ENCODE measurements at regions not wholly inside any gene's neighbourhood (a gene's known extent, or its start where the extent isn't known, plus 50 kb on each side); places are given as distances from the start of the nearest gene placed in this dataset.

- no peak for ATAC-seq
These were observed 179.1 kb upstream of the MIR17HG start for GRCh38 chr13:91168386-91168711.

GRCh38 chr13:91169321-91170050 lies 178.0 kb upstream of the MIR17HG start:
- Histone ChIP-seq H3K36me3 (no peaks in the 10 kb centered on the region), H3K4me3 (no peak overlapping the region), H3K4me1 (no peaks in the 10 kb centered on the region), H3K27me3 (peaks cover 0 to 6% (median 0%) of the 10 kb centered on the region in 4 donors), H3K9me3 (no peaks in the 10 kb centered on the region), H3K27ac (no peak overlapping the region)
- intact Hi-C loops (cut with DNase I) = no loop called here
- FAIRE-seq (no peak), ATAC-seq (no peak), DNase-seq (no peak)
- TF ChIP-seq CTCF (IDR thresholded peaks at IDR 0.05) = no peak
- WGBS, 2 donors = 44 to 54% methylated on average over 5 of the region's 5 CpGs

More at GRCh38 chr13:91168386-91168711, 179.1 kb upstream of the MIR17HG start:
- H3K4me3 ChIP-seq = no peak overlapping the region
- intact Hi-C loops (cut with DNase I) = no loop called here
- H3K27me3 ChIP-seq = peaks cover 0 to 7% (median 0%) of the 10 kb centered on the region in 4 donors
- FAIRE-seq = no peak
- 40 to 53% methylated on average over 4 of the region's 4 CpGs for WGBS, 2 donors
- DNase-seq = no peak
- no peak for TF ChIP-seq CTCF (IDR thresholded peaks at IDR 0.05)
- H3K27ac ChIP-seq = no peak overlapping the region
- no peaks in the 10 kb centered on the region for H3K36me3 ChIP-seq
- no peaks in the 10 kb centered on the region for H3K4me1 ChIP-seq
- H3K9me3 ChIP-seq = no peaks in the 10 kb centered on the region

GRCh38 chr13:91172160-91172559 lies 175.3 kb upstream of the MIR17HG start:
- WGBS, 2 donors = 58 to 68% methylated on average over 4 of the region's 4 CpGs
- Histone ChIP-seq H3K4me1 (no peaks in the 10 kb centered on the region), H3K4me3 (no peak overlapping the region), H3K27me3 (no peaks in the 10 kb centered on the region), H3K9me3 (no peaks in the 10 kb centered on the region), H3K27ac (no peak overlapping the region), H3K36me3 (no peaks in the 10 kb centered on the region)
- FAIRE-seq (no peak), ATAC-seq (no peak), DNase-seq (no peak)
- intact Hi-C loops (cut with DNase I) = no loop called here
- TF ChIP-seq CTCF (IDR thresholded peaks at IDR 0.05) = no peak

GRCh38 chr13:91174886-91175501 lies 172.5 kb upstream of the MIR17HG start:
- DNase-seq (peak in 3 of 6 donors; percentile 22 to 59 (median 43)), FAIRE-seq (no peak), ATAC-seq (peak; percentile 31 to 74 (median 71))
- peak overlapping the region; percentile 21 to 49 (median 32) for H3K4me3 ChIP-seq
- H3K27me3 ChIP-seq = no peaks in the 10 kb centered on the region
- intact Hi-C loops (cut with DNase I) = no loop called here
- H3K9me3 ChIP-seq = no peaks in the 10 kb centered on the region
- H3K4me1 ChIP-seq = no peaks in the 10 kb centered on the region
- no peaks in the 10 kb centered on the region for H3K36me3 ChIP-seq
- TF ChIP-seq CTCF (IDR thresholded peaks at IDR 0.05) = no peak
- 3 to 7% methylated on average over 49 to 52 of the region's 52 CpGs for WGBS, 2 donors
- H3K27ac ChIP-seq = no peak overlapping the region

GRCh38 chr13:91178099-91178498 lies 169.4 kb upstream of the MIR17HG start:
- no peaks in the 10 kb centered on the region for H3K9me3 ChIP-seq
- TF ChIP-seq CTCF (IDR thresholded peaks at IDR 0.05) = no peak
- no peaks in the 10 kb centered on the region for H3K27me3 ChIP-seq
- FAIRE-seq (no peak), ATAC-seq (no peak), DNase-seq (no peak)
- H3K27ac ChIP-seq = no peak overlapping the region
- intact Hi-C loops (cut with DNase I) = no loop called here
- H3K4me3 ChIP-seq = no peak overlapping the region
- no peaks in the 10 kb centered on the region for H3K4me1 ChIP-seq
- no peaks in the 10 kb centered on the region for H3K36me3 ChIP-seq
- WGBS, 2 donors = 83 to 84% methylated on average over 1 of the region's 1 CpG
